Gastrocnemius medialis (tissue), 4 donors: ENCODE measurements at regions not wholly inside any gene's neighbourhood (a gene's known extent, or its start where the extent isn't known, plus 50 kb on each side); places are given as distances from the start of the nearest gene placed in this dataset.

ENCODE experiments used
- CTCF ChIP-seq, 5 experiments: fragments of 450-650 bp in 3 of 5; fragments of 200-600 bp in 2 of 5; sonication (generic) in 2 of 5; IDR thresholded peaks in 4 of 5; conservative IDR thresholded peaks in 1 of 5; 1 replicate in 4 of 5; 2 replicates in 1 of 5; pipeline ENCODE4 v1.5.1; 2016 to 2019; ENCODE audit warnings: antibody characterized with exemption in 5 of 5, mild to moderate bottlenecking in 3 of 5, moderate library complexity in 3 of 5
- POLR2A ChIP-seq, 2 donors: fragments of 450-650 bp; IDR thresholded peaks; one replicate each; pipeline ENCODE4 v1.6.1; 2017; ENCODE audit warnings: antibody characterized with exemption in 2 of 2, mild to moderate bottlenecking in 2 of 2, moderate library complexity in 2 of 2

- TF ChIP-seq CTCF (IDR thresholded peaks at IDR 0.05 in 4 of 5, conservative IDR thresholded peaks at IDR 0.05 in 1 of 5) (no peak), POLR2A (IDR thresholded peaks at IDR 0.05) (no peak)
Observed at GRCh38 chr2:226142463-226142862, 657.2 kb downstream of the IRS1 start.
